Adipocyte (in vitro differentiated cells): ENCODE measurements at regions not wholly inside any gene's neighbourhood (a gene's known extent, or its start where the extent isn't known, plus 50 kb on each side); places are given as distances from the start of the nearest gene placed in this dataset.
"Not testable (repeated sequence)": the region's sequence is repeated elsewhere in the genome, so short reads cannot be mapped to it uniquely, and the experiment has no call there.

Experiments used
- DNase-seq: peaks from one replicate; pipeline ENCODE4 v3.0.0-alpha.2; 2015; ENCODE audit warnings: low read depth
- H3K27me3 ChIP-seq: replicated peaks from 2 replicates; pipeline ENCODE4 v1.7.0; 2013; ENCODE audit warnings: mild to moderate bottlenecking, low read length, moderate library complexity; ENCODE audit not compliant: control insufficient read depth, insufficient read depth
- H3K36me3 ChIP-seq: 2 replicates; pipeline ENCODE4 v1.7.0; 2013; ENCODE audit warnings: low read length, mild to moderate bottlenecking, moderate library complexity; ENCODE audit not compliant: control insufficient read depth, insufficient read depth, severe bottlenecking
- H3K4me1 ChIP-seq: 2 replicates; pipeline ENCODE4 v1.7.0; 2013; ENCODE audit warnings: mild to moderate bottlenecking, low read length, moderate library complexity; ENCODE audit not compliant: control insufficient read depth, insufficient read depth
- H3K4me3 ChIP-seq: 2 replicates; pipeline ENCODE4 v1.7.0; 2013; ENCODE audit warnings: mild to moderate bottlenecking, low read length, moderate library complexity
- H3K9ac ChIP-seq: 2 replicates; pipeline ENCODE4 v1.7.0; 2013; ENCODE audit warnings: mild to moderate bottlenecking, low read length, moderate library complexity
- H3K9me3 ChIP-seq: 2 replicates; pipeline ENCODE4 v1.7.0; 2013; ENCODE audit warnings: mild to moderate bottlenecking, low read length, moderate library complexity; ENCODE audit not compliant: control insufficient read depth

- H3K9me3 ChIP-seq = no peaks in the 10 kb centered on the region
- H3K9ac ChIP-seq = no peak overlapping the region
- no peaks in the 10 kb centered on the region for H3K36me3 ChIP-seq
- no peaks in the 10 kb centered on the region for H3K4me1 ChIP-seq
- peaks cover 4% of the 10 kb centered on the region for H3K27me3 ChIP-seq
- DNase-seq = no peak
- no peak overlapping the region for H3K4me3 ChIP-seq
These were observed 349.6 kb upstream of the IRX2 start for GRCh38 chr5:3100921-3101551.

GRCh38 chr5:3099954-3100353 lies 348.5 kb upstream of the IRX2 start:
- no peaks in the 10 kb centered on the region for H3K4me1 ChIP-seq
- H3K27me3 ChIP-seq = peaks cover 4% of the 10 kb centered on the region
- no peak overlapping the region for H3K4me3 ChIP-seq
- H3K9me3 ChIP-seq = no peaks in the 10 kb centered on the region
- no peak for DNase-seq
- no peak overlapping the region for H3K9ac ChIP-seq
- H3K36me3 ChIP-seq = no peaks in the 10 kb centered on the region

- no peaks in the 10 kb centered on the region for H3K4me1 ChIP-seq
- no peak for DNase-seq
- H3K4me3 ChIP-seq = no peak overlapping the region
- H3K9ac ChIP-seq = no peak overlapping the region
- no peaks in the 10 kb centered on the region for H3K9me3 ChIP-seq
- no peaks in the 10 kb centered on the region for H3K36me3 ChIP-seq
- H3K27me3 ChIP-seq = peaks cover 4% of the 10 kb centered on the region
These were observed 348.0 kb upstream of the IRX2 start for GRCh38 chr5:3099526-3099925.

- Histone ChIP-seq H3K9ac (no peak overlapping the region), H3K9me3 (no peaks in the 10 kb centered on the region), H3K36me3 (no peaks in the 10 kb centered on the region), H3K27me3 (peaks cover 1% of the 10 kb centered on the region), H3K4me3 (no peak overlapping the region), H3K4me1 (no peaks in the 10 kb centered on the region)
- no peak for DNase-seq
These were observed 347.3 kb upstream of the IRX2 start for GRCh38 chr5:3098821-3099220.

GRCh38 chr5:3092664-3093063 lies 341.2 kb upstream of the IRX2 start:
- H3K9ac ChIP-seq = no peak overlapping the region
- H3K36me3 ChIP-seq = no peaks in the 10 kb centered on the region
- no peaks in the 10 kb centered on the region for H3K27me3 ChIP-seq
- H3K4me1 ChIP-seq = no peaks in the 10 kb centered on the region
- H3K4me3 ChIP-seq = no peak overlapping the region
- DNase-seq = no peak
- no peaks in the 10 kb centered on the region for H3K9me3 ChIP-seq

GRCh38 chr5:3092211-3092610 lies 340.7 kb upstream of the IRX2 start:
- Histone ChIP-seq H3K9ac (no peak overlapping the region), H3K27me3 (no peaks in the 10 kb centered on the region), H3K36me3 (no peaks in the 10 kb centered on the region), H3K4me3 (no peak overlapping the region), H3K9me3 (no peaks in the 10 kb centered on the region), H3K4me1 (no peaks in the 10 kb centered on the region)
- DNase-seq = no peak

GRCh38 chr5:3091040-3091774 lies 339.7 kb upstream of the IRX2 start:
- Histone ChIP-seq H3K36me3 (no peaks in the 10 kb centered on the region), H3K9me3 (no peaks in the 10 kb centered on the region), H3K9ac (no peak overlapping the region), H3K27me3 (no peaks in the 10 kb centered on the region), H3K4me3 (no peak overlapping the region), H3K4me1 (no peaks in the 10 kb centered on the region)
- DNase-seq = no peak

GRCh38 chr5:3090305-3090704 lies 338.8 kb upstream of the IRX2 start:
- not testable (repeated sequence) for H3K9me3 ChIP-seq, H3K9ac ChIP-seq, DNase-seq, H3K4me3 ChIP-seq, H3K36me3 ChIP-seq, H3K4me1 ChIP-seq, H3K27me3 ChIP-seq

- Histone ChIP-seq H3K4me1 (no peaks in the 10 kb centered on the region), H3K27me3 (no peaks in the 10 kb centered on the region), H3K36me3 (no peaks in the 10 kb centered on the region), H3K4me3 (no peak overlapping the region), H3K9me3 (no peaks in the 10 kb centered on the region), H3K9ac (no peak overlapping the region)
- DNase-seq = no peak
These were observed 328.9 kb upstream of the IRX2 start for GRCh38 chr5:3080366-3080765.

GRCh38 chr5:3077684-3078083 lies 326.2 kb upstream of the IRX2 start:
- no peak overlapping the region for H3K9ac ChIP-seq
- no peaks in the 10 kb centered on the region for H3K36me3 ChIP-seq
- no peak for DNase-seq
- H3K27me3 ChIP-seq = no peaks in the 10 kb centered on the region
- H3K9me3 ChIP-seq = peaks cover 9% of the 10 kb centered on the region
- H3K4me1 ChIP-seq = no peaks in the 10 kb centered on the region
- H3K4me3 ChIP-seq = no peak overlapping the region

- H3K4me3 ChIP-seq = no peak overlapping the region
- no peak overlapping the region for H3K9ac ChIP-seq
- no peaks in the 10 kb centered on the region for H3K27me3 ChIP-seq
- peaks cover 13% of the 10 kb centered on the region for H3K9me3 ChIP-seq
- no peak for DNase-seq
- no peaks in the 10 kb centered on the region for H3K36me3 ChIP-seq
- H3K4me1 ChIP-seq = no peaks in the 10 kb centered on the region
These were observed 323.8 kb upstream of the IRX2 start for GRCh38 chr5:3075309-3075708.

- DNase-seq = no peak
- Histone ChIP-seq H3K27me3 (no peaks in the 10 kb centered on the region), H3K9me3 (peaks cover 15% of the 10 kb centered on the region), H3K4me1 (no peaks in the 10 kb centered on the region), H3K36me3 (no peaks in the 10 kb centered on the region), H3K4me3 (no peak overlapping the region), H3K9ac (no peak overlapping the region)
These were observed 316.9 kb upstream of the IRX2 start for GRCh38 chr5:3068401-3068800.
